ENCODE measurements at regions not wholly inside any gene's neighbourhood (a gene's known extent, or its start where the extent isn't known, plus 50 kb on each side); places are given as distances from the start of the nearest gene placed in this dataset.

- no peak for DNase-seq (ENCODE audit: low read depth)
- no peak for TF ChIP-seq CTCF (IDR thresholded peaks at IDR 0.05; ENCODE audit: insufficient read depth, low read depth, low read length, missing control alignments)
- H3K4me3 ChIP-seq (ENCODE audit: low read depth, low read length): no peak overlapping the region
These were observed 816.8 kb upstream of the CRIM1 start for GRCh38 chr2:35538796-35539195.

- DNase-seq (ENCODE audit: low read depth): no peak
- no peak overlapping the region for H3K4me3 ChIP-seq (ENCODE audit: low read depth, low read length)
- TF ChIP-seq CTCF (IDR thresholded peaks at IDR 0.05; ENCODE audit: insufficient read depth, low read depth, low read length, missing control alignments): no peak
These were observed 824.9 kb upstream of the CRIM1 start for GRCh38 chr2:35530615-35531135.

GRCh38 chr2:35526741-35527140 lies 828.8 kb upstream of the CRIM1 start:
- TF ChIP-seq CTCF (IDR thresholded peaks at IDR 0.05; ENCODE audit: insufficient read depth, low read depth, low read length, missing control alignments): no peak
- no peak for DNase-seq (ENCODE audit: low read depth)
- no peak overlapping the region for H3K4me3 ChIP-seq (ENCODE audit: low read depth, low read length)

- no peak overlapping the region for H3K4me3 ChIP-seq (ENCODE audit: low read depth, low read length)
- no peak for TF ChIP-seq CTCF (IDR thresholded peaks at IDR 0.05; ENCODE audit: insufficient read depth, low read depth, low read length, missing control alignments)
- no peak for DNase-seq (ENCODE audit: low read depth)
These were observed 833.1 kb upstream of the CRIM1 start for GRCh38 chr2:35522450-35522849.

GRCh38 chr2:35510636-35511035 lies 844.9 kb upstream of the CRIM1 start:
- TF ChIP-seq CTCF (IDR thresholded peaks at IDR 0.05; ENCODE audit: insufficient read depth, low read depth, low read length, missing control alignments): no peak
- DNase-seq (ENCODE audit: low read depth): no peak

GRCh38 chr2:35508601-35509000 lies 847.0 kb upstream of the CRIM1 start:
- no peak overlapping the region for H3K4me3 ChIP-seq (ENCODE audit: low read depth, low read length)
- TF ChIP-seq CTCF (IDR thresholded peaks at IDR 0.05; ENCODE audit: insufficient read depth, low read depth, low read length, missing control alignments): no peak
- no peak for DNase-seq (ENCODE audit: low read depth)

More at GRCh38 chr2:35510636-35511035, 844.9 kb upstream of the CRIM1 start:
- no peak overlapping the region for H3K4me3 ChIP-seq (ENCODE audit: low read depth, low read length)

- TF ChIP-seq CTCF (IDR thresholded peaks at IDR 0.05; ENCODE audit: insufficient read depth, low read depth, low read length, missing control alignments): no peak
- no peak for DNase-seq (ENCODE audit: low read depth)
- no peak overlapping the region for H3K4me3 ChIP-seq (ENCODE audit: low read depth, low read length)
These were observed 851.2 kb upstream of the CRIM1 start for GRCh38 chr2:35504419-35504818.

Measured in GM12865 (cell line).